ENCODE measurements at regions not wholly inside any gene's neighbourhood (a gene's known extent, or its start where the extent isn't known, plus 50 kb on each side); places are given as distances from the start of the nearest gene placed in this dataset.

DNA sequence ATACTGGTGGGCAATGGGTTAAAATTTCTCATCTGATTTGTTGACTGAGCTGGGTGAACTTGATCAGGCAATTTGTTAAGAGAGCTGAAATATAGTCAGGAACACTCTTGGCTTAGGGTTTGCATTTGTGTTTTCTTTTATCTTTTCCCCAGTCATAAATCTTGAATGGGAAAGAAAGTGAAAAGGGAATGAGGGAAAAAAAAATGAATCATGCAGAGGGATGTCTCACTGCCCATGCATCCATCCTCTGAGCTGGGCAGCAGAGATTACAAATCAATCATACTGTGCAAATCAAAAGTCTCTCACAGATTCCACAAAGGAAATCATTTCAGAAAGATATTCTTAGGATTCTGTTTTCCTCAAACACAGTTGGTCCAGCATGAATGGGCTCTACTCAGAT, 174.2 kb upstream of the MPPED2 start:
- no peaks in the 10 kb centered on the region for H3K36me3 ChIP-seq (ENCODE audit: control insufficient read depth in 2 of 2, insufficient read depth in 1 of 2, low read length in 2 of 2)
- H3K27ac ChIP-seq (ENCODE audit: extremely low read depth, low read depth, low read length) = no peak overlapping the region
- POLR2A ChIA-PET = no interaction called here
- no peaks in the 10 kb centered on the region for H3K4me1 ChIP-seq (ENCODE audit: control insufficient read depth, insufficient read depth, low read length)
- CTCF ChIA-PET = interaction anchor here (0.5 kb wide), 1 partner anchor 96 kb away, joined by 4 read pairs; no protein-coding TSS in a partner anchor
- no peak overlapping the region for H3K4me3 ChIP-seq (ENCODE audit: low read depth, low read length)
- no peaks in the 10 kb centered on the region for H3K9me3 ChIP-seq (ENCODE audit: control insufficient read depth, insufficient read depth, low read depth, low read length)
- TF ChIP-seq ZNF791 (tag by site-specific recombination; IDR thresholded peaks at IDR 0.05) (no peak), YY1 (tag by site-specific recombination; IDR thresholded peaks at IDR 0.05) (no peak), KLF7 (tag by site-specific recombination; IDR thresholded peaks at IDR 0.05; ENCODE audit: borderline replicate concordance) (no peak), ZNF133 (tag by site-specific recombination; IDR thresholded peaks at IDR 0.05) (no peak)

GRCh38 chr11:30758946-30759504, 172.9 kb upstream of the MPPED2 start:
- no peaks in the 10 kb centered on the region for H3K36me3 ChIP-seq (ENCODE audit: control insufficient read depth in 2 of 2, insufficient read depth in 1 of 2, low read length in 2 of 2)
- ChIA-PET POLR2A (no interaction called here), CTCF (no interaction called here)
- H3K4me3 ChIP-seq (ENCODE audit: low read depth, low read length) = no peak overlapping the region
- no peak overlapping the region for H3K27ac ChIP-seq (ENCODE audit: extremely low read depth, low read depth, low read length)
- no peaks in the 10 kb centered on the region for H3K9me3 ChIP-seq (ENCODE audit: control insufficient read depth, insufficient read depth, low read depth, low read length)
- TF ChIP-seq ZBTB1 (tag by site-specific recombination; IDR thresholded peaks at IDR 0.05) = no peak
- TF ChIP-seq ZNF211 (tag by site-specific recombination; IDR thresholded peaks at IDR 0.05; ENCODE audit: low read depth) = no peak
- TF ChIP-seq ZNF558 (tag by site-specific recombination; IDR thresholded peaks at IDR 0.05) = no peak
- TF ChIP-seq ZNF433 (tag by site-specific recombination; IDR thresholded peaks at IDR 0.05; ENCODE audit: low read depth) = no peak
- TF ChIP-seq ZNF623 (tag by site-specific recombination; IDR thresholded peaks at IDR 0.05) = no peak
- TF ChIP-seq ZNF561 (tag by site-specific recombination; IDR thresholded peaks at IDR 0.05; ENCODE audit: borderline replicate concordance) = no peak
- TF ChIP-seq ZNF670 (tag by site-specific recombination; IDR thresholded peaks at IDR 0.05; ENCODE audit: low read depth) = no peak
- no peaks in the 10 kb centered on the region for H3K4me1 ChIP-seq (ENCODE audit: control insufficient read depth, insufficient read depth, low read length)

GRCh38 chr11:30758518-30758917, 172.4 kb upstream of the MPPED2 start:
- no peaks in the 10 kb centered on the region for H3K9me3 ChIP-seq (ENCODE audit: control insufficient read depth, insufficient read depth, low read depth, low read length)
- TF ChIP-seq ZFP69B (tag by site-specific recombination; IDR thresholded peaks at IDR 0.05) (no peak), ZNF623 (tag by site-specific recombination; IDR thresholded peaks at IDR 0.05) (no peak), MYNN (tag by site-specific recombination; IDR thresholded peaks at IDR 0.05; ENCODE audit: borderline replicate concordance) (no peak), ZNF23 (tag by site-specific recombination; IDR thresholded peaks at IDR 0.05; ENCODE audit: borderline replicate concordance) (no peak), ZNF157 (tag by site-specific recombination; IDR thresholded peaks at IDR 0.05) (no peak), KLF16 (tag by site-specific recombination; IDR thresholded peaks at IDR 0.05) (no peak)
- TF ChIP-seq, protein P1, sequence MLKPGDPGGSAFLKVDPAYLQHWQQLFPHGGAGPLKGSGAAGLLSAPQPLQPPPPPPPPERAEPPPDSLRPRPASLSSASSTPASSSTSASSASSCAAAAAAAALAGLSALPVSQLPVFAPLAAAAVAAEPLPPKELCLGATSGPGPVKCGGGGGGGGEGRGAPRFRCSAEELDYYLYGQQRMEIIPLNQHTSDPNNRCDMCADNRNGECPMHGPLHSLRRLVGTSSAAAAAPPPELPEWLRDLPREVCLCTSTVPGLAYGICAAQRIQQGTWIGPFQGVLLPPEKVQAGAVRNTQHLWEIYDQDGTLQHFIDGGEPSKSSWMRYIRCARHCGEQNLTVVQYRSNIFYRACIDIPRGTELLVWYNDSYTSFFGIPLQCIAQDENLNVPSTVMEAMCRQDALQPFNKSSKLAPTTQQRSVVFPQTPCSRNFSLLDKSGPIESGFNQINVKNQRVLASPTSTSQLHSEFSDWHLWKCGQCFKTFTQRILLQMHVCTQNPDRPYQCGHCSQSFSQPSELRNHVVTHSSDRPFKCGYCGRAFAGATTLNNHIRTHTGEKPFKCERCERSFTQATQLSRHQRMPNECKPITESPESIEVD (tag by site-specific recombination; IDR thresholded peaks at IDR 0.05) = no peak
- H3K27ac ChIP-seq (ENCODE audit: extremely low read depth, low read depth, low read length) = no peak overlapping the region
- H3K4me3 ChIP-seq (ENCODE audit: low read depth, low read length) = no peak overlapping the region
- CTCF ChIA-PET = no interaction called here
- POLR2A ChIA-PET = no interaction called here
- H3K36me3 ChIP-seq (ENCODE audit: control insufficient read depth in 2 of 2, insufficient read depth in 1 of 2, low read length in 2 of 2) = no peaks in the 10 kb centered on the region
- H3K4me1 ChIP-seq (ENCODE audit: control insufficient read depth, insufficient read depth, low read length) = no peaks in the 10 kb centered on the region

GRCh38 chr11:30758012-30758411, 171.9 kb upstream of the MPPED2 start:
- no peaks in the 10 kb centered on the region for H3K4me1 ChIP-seq (ENCODE audit: control insufficient read depth, insufficient read depth, low read length)
- ChIA-PET POLR2A (no interaction called here), CTCF (no interaction called here)
- H3K9me3 ChIP-seq (ENCODE audit: control insufficient read depth, insufficient read depth, low read depth, low read length) = no peaks in the 10 kb centered on the region
- H3K4me3 ChIP-seq (ENCODE audit: low read depth, low read length) = no peak overlapping the region
- H3K36me3 ChIP-seq (ENCODE audit: control insufficient read depth in 2 of 2, insufficient read depth in 1 of 2, low read length in 2 of 2) = no peaks in the 10 kb centered on the region
- no peak for TF ChIP-seq ZNF23 (tag by site-specific recombination; IDR thresholded peaks at IDR 0.05; ENCODE audit: borderline replicate concordance)
- TF ChIP-seq ZNF701 (tag by site-specific recombination; IDR thresholded peaks at IDR 0.05) = no peak
- no peak for TF ChIP-seq ZNF211 (tag by site-specific recombination; IDR thresholded peaks at IDR 0.05; ENCODE audit: low read depth)
- TF ChIP-seq ZNF596 (tag by site-specific recombination; IDR thresholded peaks at IDR 0.05) = no peak
- TF ChIP-seq GLIS1 (tag by site-specific recombination; IDR thresholded peaks at IDR 0.05) = no peak
- no peak for TF ChIP-seq ZBTB1 (tag by site-specific recombination; IDR thresholded peaks at IDR 0.05)
- TF ChIP-seq ZNF510 (tag by site-specific recombination; IDR thresholded peaks at IDR 0.05; ENCODE audit: insufficient replicate concordance) = no peak
- no peak for TF ChIP-seq ZNF350 (tag by site-specific recombination; IDR thresholded peaks at IDR 0.05)
- H3K27ac ChIP-seq (ENCODE audit: extremely low read depth, low read depth, low read length) = no peak overlapping the region

Measured in HEK293 (cell line).